ENCODE measurements at regions not wholly inside any gene's neighbourhood (a gene's known extent, or its start where the extent isn't known, plus 50 kb on each side); places are given as distances from the start of the nearest gene placed in this dataset.

GRCh38 chr14:40009771-40010170 is 577.5 kb upstream of the FBXO33 start:
- TF ChIP-seq CTCF (conservative IDR thresholded peaks at IDR 0.05; ENCODE audit: low read depth, low read length), result no peak
- no peak for TF ChIP-seq EZH2 (IDR thresholded peaks at IDR 0.05; ENCODE audit: low read length, unreplicated experiment)
